IMR-90 (cell line): ENCODE measurements at regions not wholly inside any gene's neighbourhood (a gene's known extent, or its start where the extent isn't known, plus 50 kb on each side); places are given as distances from the start of the nearest gene placed in this dataset.

Source experiments
- ATAC-seq: fragments of 200-7000 bp; cut with Tn5 transposase; 2 replicates; pipeline ENCODE4 v1.9.1; 2020; ENCODE audit warnings: low read depth, mild to moderate bottlenecking, moderate library complexity
- BruUV-seq: library from RNA; stranded (reverse); fragments of 400-500 nt; replicated peaks from 2 replicates; lab custom pipeline; 2021; lab: Mats Ljungman, UMichigan
- CTCF ChIA-PET: fragments of 300-600 bp; formaldehyde crosslinking; extraction: SDS; loops from one replicate; lab custom pipeline; 2021; ENCODE audit warnings: antibody characterized with exemption; lab: Yijun Ruan, JAX
- POLR2A ChIA-PET: fragments of 300-600 bp; sonication (Branson Sonifier 250); formaldehyde crosslinking; loops from one replicate; lab custom pipeline; 2022; ENCODE audit warnings: antibody characterized with exemption; ENCODE audit not compliant: unreplicated experiment; lab: Charles Lee
- DNase-seq: peaks from one replicate; pipeline ENCODE4 v3.0.0; 2013
- H2AFZ ChIP-seq: replicated peaks from 2 replicates; pipeline ENCODE3; 2013; ENCODE audit warnings: low read length, mild to moderate bottlenecking; ENCODE audit not compliant: poor library complexity
- H2AK5ac ChIP-seq: 2 replicates; pipeline ENCODE4 v1.6.1; 2013; ENCODE audit warnings: low read depth, low read length, inconsistent platforms
- H2AK9ac ChIP-seq: replicated peaks from 2 replicates; pipeline ENCODE3; 2013; ENCODE audit warnings: mild to moderate bottlenecking, low read depth, low read length, moderate library complexity; ENCODE audit not compliant: poor library complexity
- H2BK120ac ChIP-seq: 2 replicates; pipeline ENCODE4 v1.6.1; 2013; ENCODE audit warnings: low read depth, low read length, inconsistent platforms
- H2BK15ac ChIP-seq: 3 replicates; pipeline ENCODE4 v1.6.1; 2013; ENCODE audit warnings: low read depth, low read length, inconsistent platforms
- H2BK20ac ChIP-seq: 2 replicates; pipeline ENCODE4 v1.6.1; 2013; ENCODE audit warnings: low read depth, mild to moderate bottlenecking, inconsistent platforms, low read length, moderate library complexity
- H2BK5ac ChIP-seq: 2 replicates; pipeline ENCODE4 v1.6.1; 2013; ENCODE audit warnings: mild to moderate bottlenecking, low read depth, low read length, inconsistent platforms; ENCODE audit not compliant: poor library complexity, severe bottlenecking
- H3K14ac ChIP-seq: replicated peaks from 2 replicates; pipeline ENCODE4 v1.6.1; 2013; ENCODE audit warnings: low read depth, low read length, inconsistent platforms
- H3K18ac ChIP-seq: 2 replicates; pipeline ENCODE4 v1.6.1; 2013; ENCODE audit warnings: low read depth, low read length, control low read depth
- H3K23ac ChIP-seq: 2 replicates; pipeline ENCODE4 v1.6.1; 2013; ENCODE audit warnings: low read depth, low read length, inconsistent platforms
- H3K27ac ChIP-seq: 2 replicates; pipeline ENCODE4 v1.5.1; 2013; ENCODE audit warnings: mild to moderate bottlenecking, control low read depth, low read length; ENCODE audit not compliant: insufficient read depth
- H3K27me3 ChIP-seq: 2 replicates; pipeline ENCODE4 v1.6.1; 2013; ENCODE audit warnings: low read length; ENCODE audit not compliant: control insufficient read depth, insufficient read depth
- H3K36me3 ChIP-seq: 2 replicates; pipeline ENCODE4 v1.6.1; 2013; ENCODE audit warnings: low read length, mixed read lengths; ENCODE audit not compliant: control insufficient read depth, insufficient read depth
- H3K4ac ChIP-seq: 2 replicates; pipeline ENCODE4 v1.6.1; 2013; ENCODE audit warnings: low read depth, low read length, inconsistent platforms
- H3K4me1 ChIP-seq: 2 replicates; pipeline ENCODE4 v1.6.1; 2013; ENCODE audit warnings: low read length, mixed read lengths; ENCODE audit not compliant: control insufficient read depth, insufficient read depth
- H3K4me2 ChIP-seq: 2 replicates; pipeline ENCODE4 v1.6.1; 2013; ENCODE audit warnings: low read depth, mild to moderate bottlenecking, control low read depth, low read length, moderate library complexity
- H3K4me3 ChIP-seq: 2 replicates; pipeline ENCODE4 v1.5.1; 2013; ENCODE audit warnings: low read depth, mild to moderate bottlenecking, control low read depth, low read length, moderate library complexity; ENCODE audit not compliant: insufficient read depth
- H3K56ac ChIP-seq: 2 replicates; pipeline ENCODE4 v1.6.1; 2013; ENCODE audit warnings: low read length, inconsistent platforms; ENCODE audit not compliant: insufficient read depth; ENCODE audit errors: extremely low read depth
- H3K79me1 ChIP-seq, 2 experiments: 2 replicates each; pipeline ENCODE4 v1.6.1; 2013; ENCODE audit warnings: low read length in 2 of 2, inconsistent platforms in 1 of 2, low read depth in 1 of 2
- H3K9ac ChIP-seq: 2 replicates; pipeline ENCODE4 v1.6.1; 2013; ENCODE audit warnings: low read depth, low read length, control low read depth
- H3K9me1 ChIP-seq: 2 replicates; pipeline ENCODE4 v1.6.1; 2013; ENCODE audit warnings: low read length, inconsistent platforms; ENCODE audit not compliant: insufficient read depth
- H3K9me3 ChIP-seq: 2 replicates; pipeline ENCODE4 v1.6.1; 2013; ENCODE audit warnings: low read length; ENCODE audit not compliant: control insufficient read depth, insufficient read depth
- H4K20me1 ChIP-seq: 2 replicates; pipeline ENCODE4 v1.6.1; 2013; ENCODE audit warnings: low read length, inconsistent platforms; ENCODE audit not compliant: insufficient read depth
- H4K5ac ChIP-seq: 2 replicates; pipeline ENCODE4 v1.6.1; 2013; ENCODE audit warnings: mild to moderate bottlenecking, low read depth, low read length, control low read depth
- H4K8ac ChIP-seq, 2 experiments: 2 replicates each; pipeline ENCODE4 v1.6.1; 2013; ENCODE audit warnings: low read depth in 2 of 2, low read length in 2 of 2, control low read depth in 1 of 2, inconsistent platforms in 1 of 2
- H4K91ac ChIP-seq: 2 replicates; pipeline ENCODE4 v1.6.1; 2013; ENCODE audit warnings: low read depth, low read length, inconsistent platforms; ENCODE audit not compliant: insufficient read depth
- BHLHE40 ChIP-seq: fragments of 150-350 bp; IDR thresholded peaks from 2 replicates; pipeline ENCODE4 v1.6.1; 2016; ENCODE audit warnings: mild to moderate bottlenecking, low read depth, low read length
- CEBPB ChIP-seq: IDR thresholded peaks from 2 replicates; pipeline ENCODE4 v1.6.1; 2012; ENCODE audit warnings: low read depth, low read length, improper control_type of control experiment
- CHD1 ChIP-seq: IDR thresholded peaks from 2 replicates; pipeline ENCODE4 v1.6.1; 2012; ENCODE audit warnings: low read depth, low read length, improper control_type of control experiment
- CTCF ChIP-seq: conservative IDR thresholded peaks from 2 replicates; pipeline ENCODE4 v1.5.1; 2012; ENCODE audit warnings: mild to moderate bottlenecking, low read depth, low read length, improper control_type of control experiment
- ELK1 ChIP-seq: fragments of 150-350 bp; IDR thresholded peaks from 2 replicates; pipeline ENCODE4 v1.6.1; 2016; ENCODE audit warnings: low read depth, mild to moderate bottlenecking, low read length, moderate library complexity, borderline replicate concordance
- FOS ChIP-seq: fragments of 150-350 bp; IDR thresholded peaks from 2 replicates; pipeline ENCODE4 v1.6.1; 2016; ENCODE audit warnings: low read depth, low read length
- MAFK ChIP-seq: IDR thresholded peaks from 2 replicates; pipeline ENCODE4 v1.6.1; 2012; ENCODE audit warnings: low read depth, low read length, improper control_type of control experiment
- MAZ ChIP-seq: IDR thresholded peaks from 2 replicates; pipeline ENCODE4 v1.6.1; 2012; ENCODE audit warnings: low read depth, mild to moderate bottlenecking, low read length, improper control_type of control experiment, moderate library complexity, borderline replicate concordance
- MXI1 ChIP-seq: IDR thresholded peaks from 2 replicates; pipeline ENCODE4 v1.6.1; 2012; ENCODE audit warnings: low read depth, mild to moderate bottlenecking, low read length, moderate library complexity, borderline replicate concordance
- NFE2L2 ChIP-seq: fragments of 150-350 bp; IDR thresholded peaks from 2 replicates; pipeline ENCODE4 v1.6.1; 2016; ENCODE audit warnings: low read depth, mild to moderate bottlenecking, low read length
- POLR2A ChIP-seq: IDR thresholded peaks from 2 replicates; pipeline ENCODE4 v1.6.1; 2012; ENCODE audit warnings: mild to moderate bottlenecking, low read depth, low read length
- RAD21 ChIP-seq: IDR thresholded peaks from 2 replicates; pipeline ENCODE4 v1.6.1; 2012; ENCODE audit warnings: low read length, improper control_type of control experiment
- RCOR1 ChIP-seq: IDR thresholded peaks from 2 replicates; pipeline ENCODE4 v1.6.1; 2012; ENCODE audit warnings: mild to moderate bottlenecking, low read length, improper control_type of control experiment; ENCODE audit not compliant: insufficient replicate concordance
- SMC3 ChIP-seq: fragments of 150-350 bp; IDR thresholded peaks from 2 replicates; pipeline ENCODE4 v1.6.1; 2016; ENCODE audit warnings: low read depth, mild to moderate bottlenecking, antibody characterized with exemption, low read length, moderate library complexity
- USF2 ChIP-seq: fragments of 150-350 bp; IDR thresholded peaks from 2 replicates; pipeline ENCODE4 v1.6.1; 2017; ENCODE audit warnings: mild to moderate bottlenecking, antibody characterized with exemption, low read length, low read depth
- WGBS, 2 experiments: methylation state at CpG; one replicate each; pipeline versions ENCODE4 v1.1.5 to v1.1.7; 2013; ENCODE audit warnings: missing lambda C conversion rate in 2 of 2; ENCODE audit not compliant: insufficient read length in 1 of 2; ENCODE audit errors: extremely low coverage in 2 of 2; 5-methylcytosine and 5-hydroxymethylcytosine counted together
- dilution Hi-C: fragments of 300-500 bp; cut with HindIII; formaldehyde crosslinking; loops from one replicate; pipeline ENCODE4 v1.14.3; 2018; ENCODE audit warnings: low sequenced_read_pairs; ENCODE audit not compliant: unreplicated experiment
- in situ Hi-C: fragments of 300-500 bp; cut with MboI; formaldehyde crosslinking; loops from 3 replicates; pipeline ENCODE4 v1.14.3; 2019; ENCODE audit warnings: low sequenced_read_pairs, inconsistent platforms, mixed read lengths
- intact Hi-C: fragments of 100-400 bp; cut with micrococcal nuclease; formaldehyde crosslinking; loops from 2 replicates; pipeline ENCODE4 v1.10.0; 2022

- dilution Hi-C loops (no loop called here), intact Hi-C loops (no loop called here), in situ Hi-C loops (no loop called here)
- Histone ChIP-seq H3K56ac (no peak overlapping the region), H3K18ac (no peak overlapping the region), H3K4me1 (no peaks in the 10 kb centered on the region), H2BK15ac (no peak overlapping the region), H3K27me3 (peaks cover 35% of the 10 kb centered on the region), H3K79me1 (no peaks in the 10 kb centered on the region), H3K9me1 (no peaks in the 10 kb centered on the region), H2AFZ (no peak overlapping the region), H3K23ac (no peak overlapping the region), H3K9ac (no peak overlapping the region), H2AK9ac (no peak overlapping the region), H3K9me3 (no peaks in the 10 kb centered on the region), H4K8ac (no peak overlapping the region), H4K91ac (no peak overlapping the region), H2BK5ac (no peak overlapping the region), H2BK120ac (no peak overlapping the region), H3K4me3 (no peak overlapping the region), H2BK20ac (no peak overlapping the region), H2AK5ac (no peak overlapping the region), H3K4ac (no peak overlapping the region), H3K27ac (no peak overlapping the region), H3K14ac (no peak overlapping the region), H4K5ac (no peak overlapping the region), H4K20me1 (no peaks in the 10 kb centered on the region), H3K4me2 (no peak overlapping the region), H3K36me3 (no peaks in the 10 kb centered on the region)
- CTCF ChIA-PET, result interaction anchor here (0.5 kb wide), 1 partner anchor 8 kb away, joined by 3 read pairs; no protein-coding TSS in a partner anchor
- ATAC-seq, result no peak
- DNase-seq, result no peak
- TF ChIP-seq MAZ (no peak), RAD21 (no peak), CEBPB (no peak), ELK1 (no peak), MXI1 (no peak), FOS (no peak), CHD1 (no peak), CTCF (no peak), SMC3 (no peak), POLR2A (no peak), RCOR1 (no peak), NFE2L2 (no peak), MAFK (no peak), BHLHE40 (no peak), USF2 (no peak)
- BruUV-seq, result no TSS peak
- POLR2A ChIA-PET, result no interaction called here
- no CpG with 5 or more reads among the region's 9 CpGs for WGBS, 2 experiments
These were observed 189.3 kb downstream of the TM9SF2 start for GRCh38 chr13:99690426-99691174.
